ENCODE measurements at regions not wholly inside any gene's neighbourhood (a gene's known extent, or its start where the extent isn't known, plus 50 kb on each side); places are given as distances from the start of the nearest gene placed in this dataset.

DNA sequence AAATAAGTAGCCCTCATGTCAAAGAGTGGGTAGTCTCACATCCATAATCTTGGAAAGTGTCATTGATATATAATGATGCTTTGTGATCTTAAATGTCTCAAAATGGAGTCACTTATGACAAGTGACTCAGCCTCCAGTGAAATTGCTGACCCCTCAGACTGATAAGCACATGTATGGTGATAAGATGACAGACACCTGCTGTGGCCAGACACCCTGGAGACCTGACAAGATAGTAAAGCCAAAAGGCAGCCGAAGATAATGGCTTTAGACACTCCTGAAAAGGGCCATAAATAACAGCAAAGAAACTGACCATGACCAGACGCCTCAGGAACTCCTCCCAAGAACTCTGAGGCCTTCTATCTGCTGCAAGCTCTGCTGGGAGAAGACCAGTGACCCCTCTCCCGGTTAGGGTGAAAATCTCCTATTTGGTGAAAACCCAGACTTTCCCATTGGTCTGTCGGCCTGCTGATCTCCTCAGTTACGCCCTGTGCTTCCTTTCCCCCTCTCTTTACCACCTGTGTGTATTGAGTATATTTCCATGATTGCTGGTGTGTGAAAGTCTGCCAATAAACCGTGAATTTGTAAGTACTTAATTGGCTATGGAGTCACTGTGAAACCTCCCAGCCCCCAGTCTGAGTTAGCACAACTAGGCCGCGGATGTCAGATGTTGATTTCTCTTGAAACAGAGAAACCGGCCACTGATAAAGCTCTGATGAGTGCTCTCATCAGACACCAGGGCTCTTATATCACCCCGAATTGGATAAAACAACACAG is 226.7 kb upstream of the MYOCD start:
- DNase-seq = no peak

DNA sequence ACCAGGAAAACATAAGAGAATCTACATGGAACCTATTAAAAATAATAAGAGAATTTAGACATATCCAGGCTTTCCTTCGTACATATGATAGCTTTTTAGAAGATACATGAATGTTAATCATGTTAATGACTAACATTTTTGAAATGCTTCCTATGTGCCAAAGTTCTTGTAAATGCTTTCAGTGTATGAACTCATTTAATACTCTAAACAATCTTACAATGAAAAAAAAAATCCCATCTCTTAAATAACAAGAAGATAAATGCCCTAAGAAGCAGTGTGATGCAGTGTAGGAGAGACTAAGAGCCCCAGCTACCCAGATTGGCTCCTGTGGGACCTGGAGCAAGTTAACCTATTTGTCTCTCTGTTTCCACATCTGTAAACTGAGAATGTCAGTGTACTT is 220.4 kb upstream of the MYOCD start:
- peak; percentile 40 for DNase-seq

DNA sequence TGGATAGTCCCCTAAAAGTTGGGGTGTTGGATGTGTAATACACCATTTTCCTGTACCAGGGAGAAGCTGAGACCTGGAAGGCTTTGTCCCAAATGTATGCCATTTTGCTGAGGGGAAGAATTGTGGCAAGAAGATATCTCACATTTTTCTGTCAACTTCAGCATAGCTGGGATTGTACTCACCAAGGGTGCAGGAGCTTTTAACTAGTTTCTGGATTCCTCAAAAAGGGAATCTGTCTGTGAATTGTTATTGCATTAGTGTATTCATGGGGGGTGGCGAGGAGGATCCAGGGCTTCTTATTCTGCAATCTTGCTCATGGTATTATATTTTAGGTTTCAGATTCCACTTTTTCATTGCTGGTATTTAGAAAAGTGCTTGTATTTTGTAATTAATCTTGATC is 208.2 kb upstream of the MYOCD start:
- peak; percentile 95 for DNase-seq

DNA sequence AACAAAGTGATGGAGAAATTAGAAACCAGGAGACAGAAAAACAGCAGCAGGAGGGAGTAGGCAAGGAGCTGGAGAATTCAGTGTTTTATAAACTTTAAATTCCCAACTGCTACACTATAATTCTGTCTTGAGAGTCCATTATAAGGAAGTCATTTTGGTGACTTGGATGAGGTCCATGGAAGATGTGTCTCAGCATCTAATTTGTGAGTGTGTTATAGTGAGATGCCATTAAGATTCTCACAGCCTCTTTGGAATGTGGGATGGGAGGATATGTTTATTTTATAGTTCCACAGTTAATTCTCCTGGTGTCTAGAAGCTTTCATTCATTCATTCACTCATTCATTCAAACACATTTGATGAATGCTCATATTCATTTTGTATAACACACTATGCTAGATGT is 206.0 kb upstream of the MYOCD start:
- DNase-seq = peak; percentile 73

DNA sequence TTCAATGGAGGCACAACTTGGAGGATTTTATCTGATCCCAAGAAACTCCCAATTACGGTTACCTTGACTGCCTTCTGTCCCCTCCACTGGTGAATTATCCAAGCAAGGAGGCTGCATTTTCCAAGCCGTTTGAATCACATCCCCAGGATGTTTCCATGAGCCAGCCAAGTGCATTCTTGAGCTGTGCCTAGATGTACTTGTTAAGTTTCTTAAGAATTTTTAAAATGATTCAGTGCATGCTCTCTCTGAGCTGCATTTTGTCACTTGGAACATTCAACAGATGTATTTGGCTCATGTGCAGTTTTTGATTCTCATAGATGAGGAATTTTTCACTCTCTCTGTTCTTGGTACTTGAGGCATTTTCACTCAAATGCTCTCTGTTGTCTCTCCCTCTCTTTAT is 202.6 kb upstream of the MYOCD start:
- peak; percentile 92 for DNase-seq

DNA sequence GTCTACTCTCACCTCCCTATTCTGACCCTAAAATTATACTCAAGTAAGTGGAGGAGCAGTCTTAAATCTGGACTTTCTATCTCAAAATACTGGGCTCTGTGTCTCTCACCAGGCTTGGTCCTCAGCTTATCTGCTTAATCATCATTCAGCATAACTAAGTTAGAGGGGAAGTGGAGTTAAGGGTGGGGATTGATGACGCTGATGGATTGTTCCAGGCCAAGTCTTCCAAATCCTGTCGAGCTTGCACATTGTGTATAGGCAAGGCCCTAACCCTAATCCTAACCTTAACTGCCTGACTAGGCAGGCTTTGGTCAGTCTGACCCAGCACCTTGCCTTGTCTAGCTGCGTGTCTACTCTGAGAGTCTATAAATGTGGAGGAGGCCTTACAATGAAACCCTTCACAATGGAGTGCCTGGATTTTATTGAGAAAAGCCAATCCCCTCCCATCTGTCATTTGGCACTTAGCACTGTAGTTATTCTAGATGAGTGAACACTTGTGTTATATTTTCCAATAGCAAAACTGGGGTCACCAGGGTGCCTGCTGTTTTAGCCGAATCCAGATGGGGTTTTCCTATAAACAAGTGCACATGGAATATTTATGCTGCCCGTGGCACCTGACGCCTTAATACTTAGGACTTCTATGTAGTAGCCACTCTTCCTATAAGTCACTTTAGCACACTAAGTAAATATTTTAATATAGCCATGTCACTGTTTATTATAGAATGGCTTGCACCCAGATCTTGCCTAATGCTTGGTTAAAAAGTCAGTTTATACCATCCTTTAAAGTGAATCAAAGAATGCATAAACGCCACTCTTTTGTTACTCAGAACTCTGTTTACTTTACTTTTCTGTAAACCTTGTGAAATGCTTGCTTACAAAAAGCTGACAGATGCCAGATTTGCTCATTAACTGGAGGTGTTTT is 193.2 kb upstream of the MYOCD start:
- no peak for DNase-seq

DNA sequence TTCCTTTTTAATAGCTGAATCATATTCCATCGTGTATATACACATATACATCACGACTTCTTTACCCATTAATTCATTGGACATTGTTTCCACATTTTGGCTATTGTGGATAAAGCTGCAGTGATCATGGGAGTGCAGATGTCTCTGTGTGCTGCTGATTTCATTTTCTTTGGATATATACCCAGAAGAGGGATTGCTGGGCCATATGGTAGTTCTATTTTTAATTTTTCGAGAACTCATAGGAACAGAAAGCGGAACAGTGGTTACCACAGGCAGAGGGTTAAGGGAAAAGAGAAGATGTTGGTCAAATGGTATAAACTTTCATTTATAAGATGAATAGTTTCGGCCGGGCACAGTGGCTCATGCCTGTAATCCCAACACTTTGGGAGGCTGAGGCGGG is 187.4 kb upstream of the MYOCD start:
- DNase-seq = no peak

DNA sequence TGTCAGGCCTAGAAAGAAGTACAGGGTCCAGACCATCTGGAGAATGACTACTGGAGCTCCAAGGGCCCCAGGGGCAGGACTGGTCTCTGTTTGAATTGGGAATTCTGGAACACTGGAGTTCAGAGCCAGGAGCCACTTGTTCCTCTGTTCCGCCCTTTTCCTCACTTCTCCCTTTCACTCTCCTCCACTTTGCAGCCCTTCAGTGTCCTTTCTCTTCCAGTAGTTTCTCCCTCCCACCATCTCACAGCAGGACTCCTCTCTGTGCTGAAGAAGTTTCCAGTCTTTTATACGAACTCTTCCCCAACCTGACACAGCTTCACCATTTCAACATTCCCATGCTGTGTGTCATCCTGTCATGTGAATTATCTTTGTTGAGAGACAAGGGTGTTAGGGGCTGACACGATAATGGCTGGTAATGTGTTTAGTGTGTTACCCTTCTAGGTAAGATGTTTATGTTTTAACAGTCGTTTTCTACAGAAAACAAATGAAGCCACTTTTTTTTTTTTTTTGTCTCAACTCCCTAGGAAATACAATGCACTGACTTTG is 180.3 kb upstream of the MYOCD start:
- peak; percentile 72 for DNase-seq

DNA sequence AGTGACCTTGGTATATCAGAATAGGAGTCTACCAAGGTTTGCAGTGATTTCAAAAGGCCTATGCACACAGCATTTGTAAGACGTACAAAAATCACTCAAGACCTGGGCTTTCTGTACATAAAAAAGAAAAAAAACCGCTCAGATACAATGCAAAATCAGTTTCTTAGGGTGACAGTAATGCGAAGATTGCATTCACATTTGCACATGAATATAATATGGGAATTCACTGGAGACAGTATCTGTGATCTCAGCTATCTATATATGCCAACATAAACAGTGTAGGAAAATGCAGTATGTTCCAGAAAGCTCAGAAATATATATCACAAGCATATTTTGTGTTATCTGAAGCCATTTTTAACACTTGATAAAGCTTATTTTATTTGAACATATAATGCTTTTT is 176.4 kb upstream of the MYOCD start:
- no peak for DNase-seq

DNA sequence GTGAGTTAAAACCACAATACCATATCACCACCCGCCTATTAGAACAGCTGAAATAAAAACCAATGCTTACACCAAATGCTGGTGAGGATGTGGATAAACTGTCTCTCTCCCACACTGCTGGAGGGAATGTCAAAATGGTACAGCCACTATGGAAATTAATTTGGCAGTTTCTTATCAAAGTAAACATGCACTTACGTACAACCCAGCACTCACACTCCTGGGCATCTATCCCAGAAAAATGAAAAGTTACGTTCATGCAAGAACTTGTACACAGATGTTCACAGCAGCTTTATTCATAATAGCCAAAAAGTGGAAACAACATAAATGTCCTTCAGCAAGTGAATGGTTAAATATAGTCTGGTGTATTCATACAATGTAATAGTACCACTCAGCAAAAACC is 173.2 kb upstream of the MYOCD start:
- no peak for DNase-seq

DNA sequence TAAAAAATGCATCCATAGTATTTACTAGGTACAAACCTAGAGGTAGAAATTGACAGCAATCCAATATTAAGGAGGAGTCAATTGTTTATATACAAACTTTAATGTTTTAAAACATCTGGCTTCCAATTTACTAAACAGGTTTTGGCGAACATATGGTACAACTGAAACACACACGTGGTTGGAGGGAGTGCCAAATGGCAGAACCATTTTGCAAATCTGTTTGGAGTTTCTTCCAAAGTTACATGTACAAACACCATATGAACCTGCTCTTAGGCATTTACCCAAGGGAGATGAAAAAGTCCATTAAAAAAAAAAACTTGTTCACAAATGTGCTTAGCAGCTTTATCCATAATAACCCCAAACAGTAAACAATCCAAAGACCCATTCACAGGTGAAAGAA is 159.8 kb upstream of the MYOCD start:
- no peak for DNase-seq

DNA sequence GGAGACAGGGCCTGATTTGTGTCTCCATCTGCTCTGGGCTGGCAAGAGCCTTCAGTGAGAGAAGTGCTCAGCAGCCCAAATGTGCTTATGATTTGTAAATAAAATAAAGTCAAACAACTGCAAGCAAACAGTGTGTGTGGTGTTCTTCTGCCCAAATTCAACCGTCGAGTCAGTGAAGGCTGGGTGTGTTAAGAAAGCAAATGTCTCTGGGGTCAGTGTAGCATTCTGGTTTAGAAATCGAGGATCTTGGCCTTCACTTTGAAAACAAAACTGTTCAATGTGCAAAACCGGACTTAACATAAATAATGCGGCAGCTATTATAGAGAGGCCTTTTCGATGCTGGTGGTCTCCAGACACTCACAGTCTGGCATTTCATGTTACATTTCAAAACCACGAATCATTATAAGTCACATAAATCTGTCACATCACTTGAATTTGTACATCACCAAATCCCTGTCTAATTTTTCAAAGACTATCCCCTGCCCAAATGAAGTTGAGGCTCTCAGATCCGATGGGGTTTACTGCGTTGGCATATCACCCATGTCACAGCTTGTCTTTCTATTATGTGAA is 158.6 kb upstream of the MYOCD start:
- DNase-seq = peak; percentile 44

DNA sequence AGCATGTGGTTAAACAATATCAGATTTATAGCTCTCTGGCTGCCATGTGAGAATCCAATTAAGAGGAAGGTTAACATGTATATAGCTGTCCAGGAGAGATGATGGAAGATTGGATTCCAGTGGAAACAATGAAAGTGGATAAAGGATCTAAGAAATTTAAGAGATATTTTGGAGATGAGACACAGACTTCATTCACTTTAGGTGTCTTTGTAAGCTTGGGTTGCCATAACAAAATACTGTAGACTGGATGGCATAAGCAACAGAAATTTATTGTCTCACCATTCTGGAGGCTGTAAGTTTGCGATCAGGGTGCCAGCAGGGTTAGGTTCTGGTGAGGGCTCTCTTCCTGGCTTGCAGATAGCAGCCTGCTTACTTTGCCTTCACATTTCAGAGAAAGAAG is 155.9 kb upstream of the MYOCD start:
- DNase-seq = peak; percentile 42

DNA sequence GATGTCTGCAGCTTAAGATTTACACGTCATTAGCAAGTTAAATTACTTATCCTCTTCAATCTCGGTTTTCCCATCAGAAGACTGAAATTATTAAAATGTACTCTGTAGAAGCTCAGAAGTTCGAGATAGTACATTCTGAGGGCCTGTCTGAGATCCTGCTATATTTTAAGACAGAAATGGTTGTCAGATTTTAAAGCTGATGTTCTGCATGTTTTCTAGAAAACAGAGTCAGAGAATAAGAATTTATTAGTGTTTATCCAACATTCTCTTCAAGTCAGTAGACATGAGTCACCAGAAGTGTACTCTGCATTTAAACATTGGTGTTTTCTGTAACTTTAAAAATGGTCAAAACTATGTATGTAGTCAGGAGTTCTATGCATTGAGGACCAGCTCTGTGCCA is 155.2 kb upstream of the MYOCD start:
- peak; percentile 89 for DNase-seq

DNA sequence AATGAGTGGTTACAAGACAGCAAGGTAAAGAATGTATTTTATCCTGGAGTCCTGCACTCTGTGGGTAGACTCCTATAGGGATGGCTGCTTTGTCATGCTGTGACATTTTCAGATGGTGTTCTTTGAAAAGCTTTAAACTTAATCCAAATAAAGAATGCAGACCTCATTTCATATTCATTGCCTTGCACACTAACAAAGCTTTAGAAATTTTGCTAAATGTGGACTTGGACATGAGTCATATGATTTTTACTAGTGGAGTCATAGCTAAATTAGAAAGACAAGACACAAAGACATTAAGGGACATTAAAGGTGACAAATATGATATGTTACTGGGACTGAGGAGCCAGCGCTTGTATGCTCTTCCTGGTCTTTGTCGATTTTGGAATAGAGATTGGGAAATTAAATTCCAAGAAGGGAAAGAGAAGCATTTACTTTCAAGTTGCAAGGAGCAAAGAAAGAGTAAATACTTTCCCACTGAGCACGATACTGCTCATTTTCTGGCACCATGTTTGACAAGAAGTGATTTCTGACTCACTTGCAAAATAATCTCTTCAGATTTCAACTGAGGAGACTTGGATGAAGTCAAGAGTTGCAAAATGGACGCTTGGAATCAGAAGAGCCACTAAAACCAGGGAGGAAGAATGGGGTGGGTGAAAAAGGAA is 152.9 kb upstream of the MYOCD start:
- DNase-seq = peak; percentile 84

DNA sequence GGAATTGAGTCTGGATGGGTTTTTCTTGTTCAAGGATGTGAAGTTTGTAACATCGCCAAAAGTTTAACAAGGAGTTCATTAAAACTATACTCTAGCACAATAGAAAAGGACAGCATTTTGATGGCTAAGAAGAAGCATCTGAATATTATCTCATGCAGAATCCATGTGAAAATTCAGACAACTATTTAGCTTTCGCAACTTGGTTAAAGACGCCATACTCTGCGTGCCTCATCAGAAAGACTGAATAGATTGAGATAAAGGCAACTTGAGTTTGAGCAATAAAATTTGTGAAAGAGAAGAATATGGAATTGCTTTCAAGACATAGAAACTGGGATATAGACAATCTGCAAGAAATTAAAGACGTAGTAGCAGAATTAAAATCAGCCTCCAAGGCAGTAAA is 151.1 kb upstream of the MYOCD start:
- DNase-seq = no peak

DNA sequence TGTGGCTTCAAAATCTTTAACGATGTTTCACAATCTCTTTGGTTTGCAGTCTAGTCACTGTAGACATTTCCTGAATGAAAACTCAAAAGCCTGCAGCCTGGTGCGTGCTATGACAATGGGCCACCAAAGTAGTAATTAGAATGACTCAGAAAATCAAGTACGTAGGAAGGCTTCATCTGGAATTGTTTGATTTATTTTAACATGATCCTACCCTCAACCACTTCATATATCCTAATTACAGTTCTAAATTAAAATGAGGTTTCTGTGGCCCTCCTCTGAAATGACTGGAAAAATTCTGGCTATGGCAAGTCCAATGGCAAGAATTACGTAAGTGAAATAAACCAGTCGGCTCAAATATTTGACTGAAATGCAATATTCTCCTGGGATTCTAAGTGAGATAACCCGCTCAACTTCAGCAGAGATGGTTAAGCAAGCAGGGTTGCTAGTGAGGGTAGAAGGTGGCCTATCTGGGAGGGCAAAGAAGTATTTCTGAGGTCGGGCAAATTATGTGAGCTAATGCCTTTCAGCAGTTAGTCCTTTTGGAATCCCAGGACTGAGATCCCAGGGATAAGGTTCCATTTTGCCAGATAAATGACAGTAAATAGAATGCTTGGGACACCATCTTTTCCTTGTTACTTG is 145.6 kb upstream of the MYOCD start:
- peak; percentile 89 for DNase-seq

DNA sequence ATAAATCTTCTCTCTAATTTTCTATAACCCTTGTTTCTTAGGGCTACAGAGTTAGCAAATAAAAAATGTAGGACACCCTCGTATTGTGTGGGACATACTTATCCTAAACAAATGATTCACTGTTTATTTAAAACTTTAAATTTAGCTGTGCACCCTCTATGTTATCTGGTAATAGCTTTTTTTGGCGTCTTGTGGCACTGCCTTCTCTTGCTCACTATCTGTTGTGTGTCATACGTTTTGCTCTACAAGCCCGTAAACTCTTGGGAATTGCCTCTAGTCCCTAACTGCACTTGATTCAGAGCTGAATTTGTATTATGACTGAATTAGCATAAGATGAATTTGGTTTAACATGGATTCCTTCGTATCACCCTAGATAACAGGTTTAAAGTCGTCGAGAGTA is 144.3 kb upstream of the MYOCD start:
- DNase-seq = peak; percentile 59

DNA sequence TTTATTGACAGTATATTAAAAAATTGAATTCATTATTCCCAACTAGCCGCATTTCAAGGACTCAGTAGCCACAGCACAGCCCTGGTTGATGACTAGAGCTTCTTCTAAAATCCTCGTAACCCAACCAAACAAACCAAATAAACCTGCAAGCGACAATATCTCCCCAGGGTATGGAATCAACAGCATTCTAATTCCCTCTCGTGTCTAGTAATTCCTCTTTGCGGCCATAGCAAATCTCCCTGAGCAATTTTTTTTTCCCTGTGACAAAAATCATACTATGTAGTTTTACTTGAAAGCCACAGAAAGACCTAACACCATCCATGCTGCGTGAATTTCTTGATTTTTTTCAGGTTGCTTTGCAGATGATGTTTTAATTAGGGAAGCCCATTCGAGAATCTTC is 143.4 kb upstream of the MYOCD start:
- DNase-seq = no peak

DNA sequence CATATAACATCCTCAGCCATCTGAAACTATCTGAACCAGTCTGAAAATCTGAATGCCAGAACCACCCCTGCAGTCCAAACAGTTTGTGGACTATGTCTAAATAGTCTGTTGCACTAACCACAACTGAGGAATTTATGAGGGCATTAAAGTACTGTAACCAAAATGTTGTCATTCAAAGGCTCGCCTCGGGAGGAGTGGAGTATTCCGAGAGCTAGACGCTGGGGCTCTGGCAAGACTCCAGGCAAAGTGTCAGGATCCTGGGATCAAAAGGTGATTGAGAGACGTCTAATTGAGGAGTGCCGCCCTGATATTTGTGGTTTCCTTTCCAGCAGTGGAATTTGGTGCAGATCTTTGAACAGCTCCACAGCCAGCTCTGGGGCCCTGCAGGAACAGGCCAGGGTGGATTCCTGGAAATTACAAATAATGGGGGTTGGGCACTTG is 142.9 kb upstream of the MYOCD start:
- peak; percentile 87 for DNase-seq

DNA sequence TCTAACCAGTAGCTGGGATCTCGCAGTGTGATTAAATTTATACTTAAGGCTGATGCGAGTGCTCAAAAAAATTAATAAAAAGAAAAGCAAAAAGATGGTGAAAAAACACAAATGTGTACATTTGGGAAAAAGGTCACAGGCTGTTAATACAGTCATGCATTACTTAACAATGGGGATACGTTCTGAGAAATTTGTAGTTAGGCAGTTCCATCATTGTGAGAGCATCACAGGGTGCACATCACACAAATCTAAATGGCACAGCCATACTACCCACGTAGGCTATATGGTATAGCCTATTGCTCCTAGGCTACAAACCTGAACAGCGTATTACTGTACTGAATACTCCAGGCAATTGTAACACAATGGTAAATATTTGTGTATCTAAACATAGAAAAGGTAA is 142.4 kb upstream of the MYOCD start:
- no peak for DNase-seq

DNA sequence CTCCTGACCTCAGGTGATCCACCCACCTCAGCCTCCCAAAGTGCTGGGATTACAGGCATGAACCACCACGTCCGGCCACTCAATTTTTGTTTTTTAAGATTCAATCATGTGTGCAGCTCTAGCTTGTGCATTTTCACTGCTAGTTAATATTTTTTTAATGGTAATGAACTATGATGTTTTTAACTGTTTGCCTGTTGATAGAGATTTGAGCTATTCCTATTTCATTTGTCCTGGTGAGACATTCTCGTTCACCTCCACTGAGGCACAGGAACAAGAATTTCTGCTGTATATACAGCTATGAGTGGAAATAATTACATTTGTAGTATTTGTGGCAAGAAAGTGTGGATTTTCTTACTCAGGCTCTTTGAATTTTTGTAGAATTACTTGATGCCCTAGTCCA is 137.7 kb upstream of the MYOCD start:
- no peak for DNase-seq
